H1 (cell line): ENCODE measurements at regions not wholly inside any gene's neighbourhood (a gene's known extent, or its start where the extent isn't known, plus 50 kb on each side); places are given as distances from the start of the nearest gene placed in this dataset.
"Not testable (repeated sequence)": the region's sequence is repeated elsewhere in the genome, so short reads cannot be mapped to it uniquely, and the experiment has no call there.

Experiments
- BACH1 ChIP-seq: IDR thresholded peaks from 2 replicates; pipeline ENCODE4 v1.6.1; 2012; ENCODE audit warnings: low read length, improper control_type of control experiment
- BRCA1 ChIP-seq: IDR thresholded peaks from 2 replicates; pipeline ENCODE4 v1.6.1; 2012; ENCODE audit warnings: low read depth, low read length, improper control_type of control experiment
- E2F6 ChIP-seq: IDR thresholded peaks from 2 replicates; pipeline ENCODE4 v1.6.1; 2012; ENCODE audit warnings: inconsistent platforms
- EP300 ChIP-seq, 2 experiments: IDR thresholded peaks; 1 replicate in 1 of 2; 2 replicates in 1 of 2; pipeline ENCODE4 v1.6.1; 2011 to 2012; ENCODE audit warnings: low read depth in 2 of 2, low read length in 2 of 2, mild to moderate bottlenecking in 2 of 2, borderline replicate concordance in 1 of 2, inconsistent platforms in 1 of 2, moderate library complexity in 1 of 2
- EZH2 ChIP-seq: fragments of 200-600 bp; sonication (generic); IDR thresholded peaks from 2 replicates; pipeline ENCODE4 v1.7.1; 2012; ENCODE audit warnings: low read depth, mild to moderate bottlenecking, moderate library complexity, low read length, inconsistent platforms; ENCODE audit not compliant: severe bottlenecking
- POLR2A ChIP-seq, 2 experiments: IDR thresholded peaks; 1 replicate in 1 of 2; 2 replicates in 1 of 2; pipeline ENCODE4 v1.6.1; 2011; ENCODE audit warnings: low read depth in 2 of 2, low read length in 2 of 2, mild to moderate bottlenecking in 2 of 2; ENCODE audit errors: control extremely low read depth in 1 of 2
- RAD21 ChIP-seq, 2 experiments: IDR thresholded peaks in 1 of 2; conservative IDR thresholded peaks in 1 of 2; 2 replicates each; pipeline ENCODE4 v1.6.1; 2011; ENCODE audit warnings: low read depth in 2 of 2, low read length in 2 of 2, improper control_type of control experiment in 1 of 2, inconsistent platforms in 1 of 2, mild to moderate bottlenecking in 1 of 2, moderate library complexity in 1 of 2
- RNF2 ChIP-seq: fragments of 200-900, 300-1000 bp; sonication (generic); IDR thresholded peaks from 2 replicates; pipeline ENCODE4 v1.7.1; 2016; ENCODE audit warnings: borderline replicate concordance, low read depth, mild to moderate bottlenecking, antibody characterized with exemption, low read length; ENCODE audit not compliant: poor library complexity, severe bottlenecking; ENCODE audit errors: missing control alignments
- SP1 ChIP-seq: IDR thresholded peaks from 2 replicates; pipeline ENCODE4 v1.6.1; 2011; ENCODE audit warnings: low read depth, low read length
- SRF ChIP-seq: IDR thresholded peaks from 2 replicates; pipeline ENCODE4 v1.6.1; 2011; ENCODE audit warnings: mild to moderate bottlenecking, low read depth, low read length, moderate library complexity
- TAF1 ChIP-seq: IDR thresholded peaks from 2 replicates; pipeline ENCODE4 v1.6.1; 2011; ENCODE audit warnings: mild to moderate bottlenecking, low read depth, low read length
- TF ChIP-seq, protein P1 (sequence below), 3 experiments: IDR thresholded peaks; 1 replicate in 2 of 3; 2 replicates in 1 of 3; pipeline versions ENCODE4 v1.5.1 to v1.6.1; 2011; ENCODE audit warnings: low read length in 3 of 3, mild to moderate bottlenecking in 3 of 3, inconsistent platforms in 2 of 3, low read depth in 1 of 3, moderate library complexity in 1 of 3; ENCODE audit not compliant: insufficient read depth in 1 of 3; ENCODE audit errors: control extremely low read depth in 1 of 3
- TF ChIP-seq, protein P2 (sequence below): IDR thresholded peaks from 2 replicates; pipeline ENCODE4 v1.6.1; 2011; ENCODE audit warnings: low read length, improper control_type of control experiment
- TF ChIP-seq, protein P3 (sequence below): IDR thresholded peaks from 2 replicates; pipeline ENCODE4 v1.6.1; 2012; ENCODE audit warnings: inconsistent platforms

- not testable (repeated sequence) for TF ChIP-seq E2F6; SP1; RNF2; EP300 (IDR thresholded peaks at IDR 0.05; ENCODE audit: borderline replicate concordance in 1 of 2, low read depth in 2 of 2, low read length in 2 of 2); SRF; TAF1; RAD21 (IDR thresholded peaks at IDR 0.05 in 1 of 2, conservative IDR thresholded peaks at IDR 0.05 in 1 of 2; ENCODE audit: low read depth in 2 of 2, low read length in 2 of 2); BRCA1; BACH1; POLR2A (IDR thresholded peaks at IDR 0.05; ENCODE audit: control extremely low read depth in 1 of 2, low read depth in 2 of 2, low read length in 2 of 2); EZH2
- TF ChIP-seq, protein P1, sequence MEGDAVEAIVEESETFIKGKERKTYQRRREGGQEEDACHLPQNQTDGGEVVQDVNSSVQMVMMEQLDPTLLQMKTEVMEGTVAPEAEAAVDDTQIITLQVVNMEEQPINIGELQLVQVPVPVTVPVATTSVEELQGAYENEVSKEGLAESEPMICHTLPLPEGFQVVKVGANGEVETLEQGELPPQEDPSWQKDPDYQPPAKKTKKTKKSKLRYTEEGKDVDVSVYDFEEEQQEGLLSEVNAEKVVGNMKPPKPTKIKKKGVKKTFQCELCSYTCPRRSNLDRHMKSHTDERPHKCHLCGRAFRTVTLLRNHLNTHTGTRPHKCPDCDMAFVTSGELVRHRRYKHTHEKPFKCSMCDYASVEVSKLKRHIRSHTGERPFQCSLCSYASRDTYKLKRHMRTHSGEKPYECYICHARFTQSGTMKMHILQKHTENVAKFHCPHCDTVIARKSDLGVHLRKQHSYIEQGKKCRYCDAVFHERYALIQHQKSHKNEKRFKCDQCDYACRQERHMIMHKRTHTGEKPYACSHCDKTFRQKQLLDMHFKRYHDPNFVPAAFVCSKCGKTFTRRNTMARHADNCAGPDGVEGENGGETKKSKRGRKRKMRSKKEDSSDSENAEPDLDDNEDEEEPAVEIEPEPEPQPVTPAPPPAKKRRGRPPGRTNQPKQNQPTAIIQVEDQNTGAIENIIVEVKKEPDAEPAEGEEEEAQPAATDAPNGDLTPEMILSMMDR (IDR thresholded peaks at IDR 0.05; ENCODE audit: control extremely low read depth in 1 of 3, insufficient read depth in 1 of 3, low read depth in 1 of 3, low read length in 3 of 3): not testable (repeated sequence)
- TF ChIP-seq, protein P2, sequence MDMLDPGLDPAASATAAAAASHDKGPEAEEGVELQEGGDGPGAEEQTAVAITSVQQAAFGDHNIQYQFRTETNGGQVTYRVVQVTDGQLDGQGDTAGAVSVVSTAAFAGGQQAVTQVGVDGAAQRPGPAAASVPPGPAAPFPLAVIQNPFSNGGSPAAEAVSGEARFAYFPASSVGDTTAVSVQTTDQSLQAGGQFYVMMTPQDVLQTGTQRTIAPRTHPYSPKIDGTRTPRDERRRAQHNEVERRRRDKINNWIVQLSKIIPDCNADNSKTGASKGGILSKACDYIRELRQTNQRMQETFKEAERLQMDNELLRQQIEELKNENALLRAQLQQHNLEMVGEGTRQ: not testable (repeated sequence)
- TF ChIP-seq, protein P3, sequence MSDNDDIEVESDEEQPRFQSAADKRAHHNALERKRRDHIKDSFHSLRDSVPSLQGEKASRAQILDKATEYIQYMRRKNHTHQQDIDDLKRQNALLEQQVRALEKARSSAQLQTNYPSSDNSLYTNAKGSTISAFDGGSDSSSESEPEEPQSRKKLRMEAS: not testable (repeated sequence)
Observed at GRCh38 chr4:3896871-3897578, 130.8 kb downstream of the ADRA2C start.
